ENCODE measurements at regions not wholly inside any gene's neighbourhood (a gene's known extent, or its start where the extent isn't known, plus 50 kb on each side); places are given as distances from the start of the nearest gene placed in this dataset.
"Not testable (repeated sequence)": the region's sequence is repeated elsewhere in the genome, so short reads cannot be mapped to it uniquely, and the experiment has no call there.

DNA sequence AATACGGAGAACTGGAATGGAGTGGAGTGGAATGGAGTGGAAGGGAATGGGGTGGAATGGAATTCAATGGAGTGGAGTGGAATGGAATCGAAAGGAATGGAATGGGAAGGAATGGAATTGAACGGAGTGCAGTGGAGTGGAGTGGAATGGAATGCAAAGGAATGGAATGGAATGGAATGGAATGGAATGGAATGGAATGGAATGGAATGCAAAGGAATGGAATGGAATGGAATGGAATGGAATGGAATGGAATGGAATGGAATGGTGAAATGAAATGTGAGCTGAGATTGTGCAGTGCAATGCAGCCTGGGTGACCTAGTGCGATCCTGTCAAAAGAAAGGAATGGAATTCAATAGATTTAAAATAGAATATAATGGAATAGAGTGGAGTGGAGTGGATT lies 357.3 kb upstream of the WSB1 start:
- DNase-seq (ENCODE audit: extremely low spot score, unreplicated experiment); H3K27ac Mint-ChIP-seq (ENCODE audit: unreplicated experiment); H3K36me3 Mint-ChIP-seq (ENCODE audit: unreplicated experiment); H3K9me3 Mint-ChIP-seq (ENCODE audit: unreplicated experiment); H3K4me1 Mint-ChIP-seq (ENCODE audit: unreplicated experiment); H3K4me3 Mint-ChIP-seq (ENCODE audit: unreplicated experiment); H3K27me3 Mint-ChIP-seq (ENCODE audit: unreplicated experiment): not testable (repeated sequence)

DNA sequence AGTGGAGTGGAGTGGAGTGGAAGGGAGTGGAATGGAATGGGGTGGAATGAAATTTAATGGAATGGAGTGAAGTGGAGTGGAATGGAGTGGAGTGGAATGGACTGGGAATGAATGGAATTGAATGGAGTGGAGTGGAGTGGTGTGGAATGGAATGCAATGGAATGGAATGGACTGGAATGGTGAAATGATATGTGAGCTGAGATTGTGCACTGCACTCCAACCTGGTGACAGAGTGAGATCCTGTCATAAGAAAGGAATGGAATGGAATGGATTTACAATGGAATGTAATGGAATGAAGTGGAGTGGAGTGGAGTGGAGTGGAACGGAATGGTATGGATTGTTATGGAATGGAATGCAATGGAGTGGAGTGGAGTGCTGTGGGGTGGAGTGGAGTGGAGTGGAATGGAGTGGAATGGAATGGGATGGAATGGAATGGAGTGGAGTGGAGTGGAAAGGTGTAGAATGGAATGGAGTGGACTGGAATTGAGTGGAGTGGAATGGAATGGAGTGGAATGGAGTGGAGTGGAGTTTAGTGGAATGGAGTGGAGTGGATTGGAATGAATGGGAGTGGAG lies 356.1 kb upstream of the WSB1 start:
- not testable (repeated sequence) for H3K9me3 Mint-ChIP-seq (ENCODE audit: unreplicated experiment); DNase-seq (ENCODE audit: extremely low spot score, unreplicated experiment); H3K36me3 Mint-ChIP-seq (ENCODE audit: unreplicated experiment); H3K27ac Mint-ChIP-seq (ENCODE audit: unreplicated experiment); H3K4me1 Mint-ChIP-seq (ENCODE audit: unreplicated experiment); H3K4me3 Mint-ChIP-seq (ENCODE audit: unreplicated experiment); H3K27me3 Mint-ChIP-seq (ENCODE audit: unreplicated experiment)

DNA sequence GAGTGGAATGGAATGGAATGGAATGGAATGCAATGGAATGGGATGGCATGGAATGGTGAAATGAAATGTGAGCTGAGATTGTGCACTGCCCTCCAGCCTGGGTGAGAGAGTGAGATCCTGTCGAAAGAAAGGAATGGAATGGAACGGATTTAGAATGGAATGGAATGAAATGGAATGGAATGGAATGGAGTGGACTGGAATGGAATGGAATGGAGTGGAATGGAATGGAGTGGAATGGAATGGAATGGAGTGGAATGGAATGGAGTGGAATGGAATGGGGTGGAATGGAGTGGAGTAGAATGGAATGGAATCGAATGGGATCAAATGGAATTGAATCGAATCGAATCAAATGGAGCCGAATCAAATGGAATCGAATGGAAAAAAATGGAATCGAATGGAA lies 354.2 kb upstream of the WSB1 start:
- H3K9me3 Mint-ChIP-seq (ENCODE audit: unreplicated experiment); H3K27ac Mint-ChIP-seq (ENCODE audit: unreplicated experiment); H3K4me3 Mint-ChIP-seq (ENCODE audit: unreplicated experiment); H3K27me3 Mint-ChIP-seq (ENCODE audit: unreplicated experiment); H3K4me1 Mint-ChIP-seq (ENCODE audit: unreplicated experiment); H3K36me3 Mint-ChIP-seq (ENCODE audit: unreplicated experiment); DNase-seq (ENCODE audit: extremely low spot score, unreplicated experiment): not testable (repeated sequence)

DNA sequence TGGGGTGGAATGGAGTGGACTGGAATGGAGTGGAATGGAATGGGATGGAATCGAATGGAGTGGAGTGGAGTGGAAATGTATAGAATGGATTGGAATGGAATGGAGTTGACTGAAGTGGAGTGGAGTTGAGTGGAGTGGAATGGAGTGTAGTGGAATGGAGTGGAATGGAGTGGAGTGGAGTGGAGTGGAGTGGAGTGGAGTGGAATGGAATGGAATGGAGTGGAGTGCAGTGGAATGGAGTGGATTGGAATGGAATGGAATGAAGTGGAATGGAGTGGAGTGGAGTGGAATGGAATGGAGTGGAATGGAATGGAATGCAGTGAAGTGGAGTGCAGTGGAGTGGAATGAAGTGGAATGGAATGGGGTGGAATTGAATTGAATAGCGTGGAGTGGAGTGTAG lies 353.3 kb upstream of the WSB1 start:
- DNase-seq (ENCODE audit: extremely low spot score, unreplicated experiment); H3K4me1 Mint-ChIP-seq (ENCODE audit: unreplicated experiment); H3K36me3 Mint-ChIP-seq (ENCODE audit: unreplicated experiment); H3K27me3 Mint-ChIP-seq (ENCODE audit: unreplicated experiment); H3K27ac Mint-ChIP-seq (ENCODE audit: unreplicated experiment); H3K4me3 Mint-ChIP-seq (ENCODE audit: unreplicated experiment): not testable (repeated sequence)
- peaks cover 12% of the 10 kb centered on the region for H3K9me3 Mint-ChIP-seq (ENCODE audit: unreplicated experiment)

- Mint-ChIP-seq H3K36me3 (ENCODE audit: unreplicated experiment) (no peaks in the 10 kb centered on the region), H3K4me1 (ENCODE audit: unreplicated experiment) (no peaks in the 10 kb centered on the region), H3K4me3 (ENCODE audit: unreplicated experiment) (no peak overlapping the region), H3K27ac (ENCODE audit: unreplicated experiment) (no peak overlapping the region), H3K27me3 (ENCODE audit: unreplicated experiment) (no peaks in the 10 kb centered on the region), H3K9me3 (ENCODE audit: unreplicated experiment) (peaks cover 26% of the 10 kb centered on the region)
- TF ChIP-seq CTCF (IDR thresholded peaks at IDR 0.05): no peak
- no peak for DNase-seq (ENCODE audit: extremely low spot score, unreplicated experiment)
Observed at GRCh38 chr17:26962255-26963162, 331.4 kb upstream of the WSB1 start.

DNA sequence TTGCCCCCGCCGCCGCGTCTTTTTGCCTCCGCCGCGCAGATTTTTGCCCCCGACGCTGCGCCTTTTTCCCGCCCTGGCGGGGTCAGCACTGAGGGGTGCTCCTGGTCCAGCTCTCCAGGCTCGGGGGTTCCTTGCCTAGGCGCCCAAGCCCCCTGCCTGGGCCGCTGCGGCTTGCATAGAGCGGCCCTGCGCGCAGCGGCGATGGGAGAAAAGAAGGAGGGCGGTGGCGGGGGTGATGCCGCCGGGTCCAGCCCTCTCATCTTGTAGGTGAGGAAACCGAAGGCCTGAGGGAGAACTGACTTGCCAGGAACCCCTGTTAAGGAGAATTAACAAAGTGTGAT lies 330.8 kb upstream of the WSB1 start:
- peaks cover 22% of the 10 kb centered on the region for H3K9me3 Mint-ChIP-seq (ENCODE audit: unreplicated experiment)
- no peak overlapping the region for H3K4me3 Mint-ChIP-seq (ENCODE audit: unreplicated experiment)
- no peaks in the 10 kb centered on the region for H3K36me3 Mint-ChIP-seq (ENCODE audit: unreplicated experiment)
- no peaks in the 10 kb centered on the region for H3K27me3 Mint-ChIP-seq (ENCODE audit: unreplicated experiment)
- no peak overlapping the region for H3K27ac Mint-ChIP-seq (ENCODE audit: unreplicated experiment)
- H3K4me1 Mint-ChIP-seq (ENCODE audit: unreplicated experiment): no peaks in the 10 kb centered on the region
- TF ChIP-seq CTCF (IDR thresholded peaks at IDR 0.05): no peak
- no peak for DNase-seq (ENCODE audit: extremely low spot score, unreplicated experiment)

- not testable (repeated sequence) for H3K4me1 Mint-ChIP-seq (ENCODE audit: unreplicated experiment)
Observed at GRCh38 chr17:26965898-26966624, 327.9 kb upstream of the WSB1 start.

DNA sequence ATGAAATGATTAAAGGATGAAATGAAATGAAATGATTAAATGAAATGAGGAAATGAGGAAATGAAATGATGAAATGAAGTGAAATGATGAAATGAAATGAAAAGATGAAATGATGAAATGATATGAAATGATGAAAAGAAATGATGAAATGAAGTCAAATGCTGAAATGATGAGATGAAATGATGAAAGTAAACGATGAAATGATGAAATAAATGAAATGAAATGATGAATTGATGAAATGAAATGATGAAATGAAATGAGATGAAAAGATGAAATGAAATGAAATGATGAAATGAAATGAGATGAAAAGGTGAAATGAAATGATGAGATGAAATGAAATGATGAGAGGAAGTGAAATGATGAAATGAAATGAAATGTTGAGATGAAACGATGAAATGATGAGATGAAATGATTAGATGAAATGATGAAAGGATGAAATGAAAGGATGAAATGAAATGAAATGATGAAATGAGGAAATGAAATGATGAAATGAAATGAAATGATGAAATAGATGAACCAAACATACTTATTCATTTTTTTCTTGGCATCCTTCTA lies 327.2 kb upstream of the WSB1 start:
- not testable (repeated sequence) for H3K27ac Mint-ChIP-seq (ENCODE audit: unreplicated experiment); H3K27me3 Mint-ChIP-seq (ENCODE audit: unreplicated experiment); H3K36me3 Mint-ChIP-seq (ENCODE audit: unreplicated experiment); H3K4me3 Mint-ChIP-seq (ENCODE audit: unreplicated experiment); H3K4me1 Mint-ChIP-seq (ENCODE audit: unreplicated experiment); DNase-seq (ENCODE audit: extremely low spot score, unreplicated experiment)
- peaks cover 16% of the 10 kb centered on the region for H3K9me3 Mint-ChIP-seq (ENCODE audit: unreplicated experiment)

More at GRCh38 chr17:26965898-26966624, 327.9 kb upstream of the WSB1 start:
- not testable (repeated sequence) for H3K27me3 Mint-ChIP-seq (ENCODE audit: unreplicated experiment); H3K4me3 Mint-ChIP-seq (ENCODE audit: unreplicated experiment); DNase-seq (ENCODE audit: extremely low spot score, unreplicated experiment); H3K27ac Mint-ChIP-seq (ENCODE audit: unreplicated experiment); H3K36me3 Mint-ChIP-seq (ENCODE audit: unreplicated experiment)
- H3K9me3 Mint-ChIP-seq (ENCODE audit: unreplicated experiment): peaks cover 20% of the 10 kb centered on the region

GRCh38 chr17:26981845-26982425 lies 312.0 kb upstream of the WSB1 start:
- not testable (repeated sequence) for H3K27ac Mint-ChIP-seq (ENCODE audit: unreplicated experiment)

More at GRCh38 chr17:26981845-26982425, 312.0 kb upstream of the WSB1 start:
- DNase-seq (ENCODE audit: extremely low spot score, unreplicated experiment); H3K4me3 Mint-ChIP-seq (ENCODE audit: unreplicated experiment); H3K4me1 Mint-ChIP-seq (ENCODE audit: unreplicated experiment); H3K36me3 Mint-ChIP-seq (ENCODE audit: unreplicated experiment); H3K27me3 Mint-ChIP-seq (ENCODE audit: unreplicated experiment): not testable (repeated sequence)
- H3K9me3 Mint-ChIP-seq (ENCODE audit: unreplicated experiment): peaks cover 36% of the 10 kb centered on the region
